ENCODE measurements at regions not wholly inside any gene's neighbourhood (a gene's known extent, or its start where the extent isn't known, plus 50 kb on each side); places are given as distances from the start of the nearest gene placed in this dataset.

DNA sequence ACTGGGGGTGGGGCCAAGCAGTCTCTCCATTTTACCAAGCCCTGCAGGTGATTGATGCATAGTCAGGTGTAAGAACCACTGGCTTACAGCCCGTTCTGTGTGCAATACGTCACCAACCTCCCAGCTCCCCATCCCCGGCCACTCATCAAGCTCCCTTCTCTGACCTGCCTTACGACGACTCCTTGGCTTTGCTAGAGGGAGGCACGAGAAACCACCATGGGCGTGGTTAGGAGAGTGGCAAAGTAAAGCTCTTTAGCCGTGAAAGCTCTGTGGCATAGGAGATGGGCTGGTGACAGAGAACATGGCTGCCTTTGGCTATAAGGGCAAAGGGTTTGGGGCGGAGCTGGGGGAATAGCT lies 109.1 kb downstream of the BDH1 start:
- H3K9ac ChIP-seq (ENCODE audit: insufficient read depth, low read depth, low read length) = no peak overlapping the region
- DNase-seq (ENCODE audit: low spot score) = no peak
- TF ChIP-seq ZNF235 (CRISPR knock-in tag; IDR thresholded peaks at IDR 0.05; ENCODE audit: borderline replicate concordance) (no peak), ZNF441 (CRISPR knock-in tag; IDR thresholded peaks at IDR 0.05; ENCODE audit: borderline replicate concordance) (no peak), SMARCC2 (IDR thresholded peaks at IDR 0.05) (no peak), KDM1A (CRISPR knock-in tag; IDR thresholded peaks at IDR 0.05) (no peak), JARID2 (CRISPR knock-in tag; IDR thresholded peaks at IDR 0.05; ENCODE audit: insufficient replicate concordance) (no peak), ZNF670 (CRISPR knock-in tag; IDR thresholded peaks at IDR 0.05; ENCODE audit: borderline replicate concordance) (no peak), ZNF790 (CRISPR knock-in tag; IDR thresholded peaks at IDR 0.05; ENCODE audit: borderline replicate concordance) (no peak), CHD4 (IDR thresholded peaks at IDR 0.05; ENCODE audit: borderline replicate concordance, low read length) (no peak), ONECUT2 (CRISPR knock-in tag; IDR thresholded peaks at IDR 0.05) (no peak), ZNF451 (CRISPR knock-in tag; IDR thresholded peaks at IDR 0.05) (no peak), ZNF773 (CRISPR knock-in tag; IDR thresholded peaks at IDR 0.05; ENCODE audit: borderline replicate concordance) (no peak), ZNF660 (CRISPR knock-in tag; IDR thresholded peaks at IDR 0.05; ENCODE audit: borderline replicate concordance, low read depth) (no peak)
- TF ChIP-seq, protein P1, sequence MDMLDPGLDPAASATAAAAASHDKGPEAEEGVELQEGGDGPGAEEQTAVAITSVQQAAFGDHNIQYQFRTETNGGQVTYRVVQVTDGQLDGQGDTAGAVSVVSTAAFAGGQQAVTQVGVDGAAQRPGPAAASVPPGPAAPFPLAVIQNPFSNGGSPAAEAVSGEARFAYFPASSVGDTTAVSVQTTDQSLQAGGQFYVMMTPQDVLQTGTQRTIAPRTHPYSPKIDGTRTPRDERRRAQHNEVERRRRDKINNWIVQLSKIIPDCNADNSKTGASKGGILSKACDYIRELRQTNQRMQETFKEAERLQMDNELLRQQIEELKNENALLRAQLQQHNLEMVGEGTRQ (IDR thresholded peaks at IDR 0.05; ENCODE audit: low read depth, low read length) = no peak
- TF ChIP-seq, protein P1 (CRISPR knock-in tag; IDR thresholded peaks at IDR 0.05; ENCODE audit: borderline replicate concordance) = no peak
- TF ChIP-seq, protein P2, sequence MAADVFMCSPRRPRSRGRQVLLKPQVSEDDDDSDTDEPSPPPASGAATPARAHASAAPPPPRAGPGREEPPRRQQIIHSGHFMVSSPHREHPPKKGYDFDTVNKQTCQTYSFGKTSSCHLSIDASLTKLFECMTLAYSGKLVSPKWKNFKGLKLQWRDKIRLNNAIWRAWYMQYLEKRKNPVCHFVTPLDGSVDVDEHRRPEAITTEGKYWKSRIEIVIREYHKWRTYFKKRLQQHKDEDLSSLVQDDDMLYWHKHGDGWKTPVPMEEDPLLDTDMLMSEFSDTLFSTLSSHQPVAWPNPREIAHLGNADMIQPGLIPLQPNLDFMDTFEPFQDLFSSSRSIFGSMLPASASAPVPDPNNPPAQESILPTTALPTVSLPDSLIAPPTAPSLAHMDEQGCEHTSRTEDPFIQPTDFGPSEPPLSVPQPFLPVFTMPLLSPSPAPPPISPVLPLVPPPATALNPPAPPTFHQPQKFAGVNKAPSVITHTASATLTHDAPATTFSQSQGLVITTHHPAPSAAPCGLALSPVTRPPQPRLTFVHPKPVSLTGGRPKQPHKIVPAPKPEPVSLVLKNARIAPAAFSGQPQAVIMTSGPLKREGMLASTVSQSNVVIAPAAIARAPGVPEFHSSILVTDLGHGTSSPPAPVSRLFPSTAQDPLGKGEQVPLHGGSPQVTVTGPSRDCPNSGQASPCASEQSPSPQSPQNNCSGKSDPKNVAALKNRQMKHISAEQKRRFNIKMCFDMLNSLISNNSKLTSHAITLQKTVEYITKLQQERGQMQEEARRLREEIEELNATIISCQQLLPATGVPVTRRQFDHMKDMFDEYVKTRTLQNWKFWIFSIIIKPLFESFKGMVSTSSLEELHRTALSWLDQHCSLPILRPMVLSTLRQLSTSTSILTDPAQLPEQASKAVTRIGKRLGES (CRISPR knock-in tag; IDR thresholded peaks at IDR 0.05; ENCODE audit: borderline replicate concordance) = no peak
- TF ChIP-seq, protein P3, sequence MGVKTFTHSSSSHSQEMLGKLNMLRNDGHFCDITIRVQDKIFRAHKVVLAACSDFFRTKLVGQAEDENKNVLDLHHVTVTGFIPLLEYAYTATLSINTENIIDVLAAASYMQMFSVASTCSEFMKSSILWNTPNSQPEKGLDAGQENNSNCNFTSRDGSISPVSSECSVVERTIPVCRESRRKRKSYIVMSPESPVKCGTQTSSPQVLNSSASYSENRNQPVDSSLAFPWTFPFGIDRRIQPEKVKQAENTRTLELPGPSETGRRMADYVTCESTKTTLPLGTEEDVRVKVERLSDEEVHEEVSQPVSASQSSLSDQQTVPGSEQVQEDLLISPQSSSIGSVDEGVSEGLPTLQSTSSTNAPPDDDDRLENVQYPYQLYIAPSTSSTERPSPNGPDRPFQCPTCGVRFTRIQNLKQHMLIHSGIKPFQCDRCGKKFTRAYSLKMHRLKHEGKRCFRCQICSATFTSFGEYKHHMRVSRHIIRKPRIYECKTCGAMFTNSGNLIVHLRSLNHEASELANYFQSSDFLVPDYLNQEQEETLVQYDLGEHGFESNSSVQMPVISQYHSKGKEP (CRISPR knock-in tag; IDR thresholded peaks at IDR 0.05) = no peak
- no TSS peak for BruUV-seq (replicated peaks)
- POLR2A ChIA-PET = no interaction called here
- FAIRE-seq = no peak
- no peak overlapping the region for H3K27ac ChIP-seq (ENCODE audit: extremely low read length, insufficient read depth, low read length)
- no peaks in the 10 kb centered on the region for H3K9me3 ChIP-seq (ENCODE audit: low read length)
- ATAC-seq = no peak; the same call in 2 of the 3 replicates
- 91% methylated on average over 9 of the region's 9 CpGs for WGBS (ENCODE audit: low lambda C conversion rate)
- no peak overlapping the region for H3K4me3 ChIP-seq (replicated peaks in 1 of 3; ENCODE audit: insufficient read depth in 1 of 3, low read depth in 2 of 3, low read length in 3 of 3)
- no peaks in the 10 kb centered on the region for H4K20me1 ChIP-seq (ENCODE audit: insufficient read depth, low read length)
- CTCF ChIA-PET (ENCODE audit: low intra/inter-chr PET ratio, low total read pairs) = no interaction called here
- no peaks in the 10 kb centered on the region for H3K27me3 ChIP-seq (ENCODE audit: control insufficient read depth in 1 of 2, insufficient read depth in 2 of 2, low read length in 2 of 2)
- intact Hi-C loops (cut with micrococcal nuclease; ENCODE audit: unreplicated experiment) (no loop called here), in situ Hi-C loops (cut with HindIII; ENCODE audit: extremely low pct_ligation_motif_present, low pct_unique_long_range_greater_than_20kb) (no loop called here)
- peak overlapping the region; percentile 28 for H3K4me2 ChIP-seq (ENCODE audit: low read depth, low read length)
- no peaks in the 10 kb centered on the region for H3K36me3 ChIP-seq (replicated peaks in 1 of 2; ENCODE audit: control insufficient read depth in 1 of 2, insufficient read depth in 2 of 2, low read length in 2 of 2)
- H2AFZ ChIP-seq (ENCODE audit: low read length) = no peak overlapping the region
- H3K4me1 ChIP-seq (ENCODE audit: insufficient read depth, low read length) = peaks cover 16% of the 10 kb centered on the region
- no peaks in the 10 kb centered on the region for H3K79me2 ChIP-seq (ENCODE audit: insufficient read depth, low read length)

Measured in HepG2 (cell line).